ENCODE measurements at regions not wholly inside any gene's neighbourhood (a gene's known extent, or its start where the extent isn't known, plus 50 kb on each side); places are given as distances from the start of the nearest gene placed in this dataset.

DNA sequence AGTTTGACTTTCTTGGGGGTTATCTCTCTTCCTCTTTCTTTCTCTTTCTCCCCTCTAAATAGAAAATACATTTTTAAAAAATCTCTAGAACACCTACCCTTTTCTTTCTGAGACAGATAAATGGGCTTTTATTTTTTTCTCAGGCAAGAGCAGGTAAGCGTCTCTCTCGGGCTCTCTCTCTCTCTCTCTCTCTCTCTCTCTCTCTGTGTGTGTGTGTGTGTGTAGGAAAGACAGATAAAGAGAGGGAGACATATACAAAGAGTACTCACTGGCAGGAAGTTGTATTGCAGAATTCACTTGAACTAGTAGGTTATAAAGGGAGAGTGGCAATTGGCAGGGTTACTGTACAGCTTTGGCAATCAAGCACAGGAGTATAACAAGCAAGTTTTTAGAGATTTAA is 118.1 kb upstream of the LSAMP start:
- Mint-ChIP-seq H3K9me3 (no peaks in the 10 kb centered on the region), H3K4me3 (no peak overlapping the region), H3K27me3 (ENCODE audit: insufficient read depth, low read depth) (no peaks in the 10 kb centered on the region), H3K36me3 (no peaks in the 10 kb centered on the region), H3K4me1 (peaks cover 6% of the 10 kb centered on the region), H3K27ac (no peak overlapping the region)
- Histone ChIP-seq H3K4me3 (no peak overlapping the region), H3K4me1 (peaks cover 5% of the 10 kb centered on the region), H3K4me2 (no peak overlapping the region), H2AFZ (replicated peaks) (no peak overlapping the region), H3K27me3 (no peaks in the 10 kb centered on the region), H3F3A (ENCODE audit: low read depth) (no peaks in the 10 kb centered on the region), H3K27ac (no peak overlapping the region), H3K9me3 (ENCODE audit: low read depth) (no peaks in the 10 kb centered on the region), H3K79me2 (ENCODE audit: low read depth) (no peaks in the 10 kb centered on the region), H3K9ac (no peak overlapping the region), H3K36me3 (no peaks in the 10 kb centered on the region), H4K20me1 (ENCODE audit: low read depth) (no peaks in the 10 kb centered on the region)
- no peak for TF ChIP-seq EZH2phosphoT487 (IDR thresholded peaks at IDR 0.05)
- no peak for TF ChIP-seq EZH2 (IDR thresholded peaks at IDR 0.05)
- TF ChIP-seq, protein P1, sequence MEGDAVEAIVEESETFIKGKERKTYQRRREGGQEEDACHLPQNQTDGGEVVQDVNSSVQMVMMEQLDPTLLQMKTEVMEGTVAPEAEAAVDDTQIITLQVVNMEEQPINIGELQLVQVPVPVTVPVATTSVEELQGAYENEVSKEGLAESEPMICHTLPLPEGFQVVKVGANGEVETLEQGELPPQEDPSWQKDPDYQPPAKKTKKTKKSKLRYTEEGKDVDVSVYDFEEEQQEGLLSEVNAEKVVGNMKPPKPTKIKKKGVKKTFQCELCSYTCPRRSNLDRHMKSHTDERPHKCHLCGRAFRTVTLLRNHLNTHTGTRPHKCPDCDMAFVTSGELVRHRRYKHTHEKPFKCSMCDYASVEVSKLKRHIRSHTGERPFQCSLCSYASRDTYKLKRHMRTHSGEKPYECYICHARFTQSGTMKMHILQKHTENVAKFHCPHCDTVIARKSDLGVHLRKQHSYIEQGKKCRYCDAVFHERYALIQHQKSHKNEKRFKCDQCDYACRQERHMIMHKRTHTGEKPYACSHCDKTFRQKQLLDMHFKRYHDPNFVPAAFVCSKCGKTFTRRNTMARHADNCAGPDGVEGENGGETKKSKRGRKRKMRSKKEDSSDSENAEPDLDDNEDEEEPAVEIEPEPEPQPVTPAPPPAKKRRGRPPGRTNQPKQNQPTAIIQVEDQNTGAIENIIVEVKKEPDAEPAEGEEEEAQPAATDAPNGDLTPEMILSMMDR (IDR thresholded peaks at IDR 0.05): no peak
- DNase-seq (ENCODE audit: low spot score): no peak

DNA sequence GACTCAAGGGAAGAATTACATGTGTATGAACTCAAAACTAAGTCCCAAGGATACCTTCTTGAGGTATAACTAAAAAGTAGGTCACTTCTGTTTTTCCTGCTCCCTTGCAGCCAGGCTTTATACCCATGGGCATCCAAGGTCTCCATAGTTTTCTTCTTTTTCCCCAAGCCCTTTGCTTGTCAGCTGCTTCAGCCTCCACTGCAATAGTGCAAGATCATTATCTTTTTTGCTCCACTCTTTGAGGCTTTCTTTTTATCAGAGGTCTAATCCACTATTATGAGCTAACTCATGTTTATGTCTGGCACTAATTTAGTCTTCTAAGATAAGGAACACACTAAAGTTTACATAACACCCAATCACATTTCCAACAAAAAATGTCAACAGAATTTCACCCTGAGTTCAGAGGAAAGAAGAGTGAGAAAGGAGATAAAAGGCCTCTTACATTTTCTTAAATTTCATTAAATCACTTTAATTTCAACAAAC is 121.2 kb upstream of the LSAMP start:
- no peak for DNase-seq (ENCODE audit: low spot score)
- H3K4me2 ChIP-seq: no peak overlapping the region
- TF ChIP-seq EZH2 (IDR thresholded peaks at IDR 0.05): no peak
- TF ChIP-seq, protein P1 (IDR thresholded peaks at IDR 0.05): no peak
- TF ChIP-seq EZH2phosphoT487 (IDR thresholded peaks at IDR 0.05): no peak
- H3K27me3 Mint-ChIP-seq (ENCODE audit: insufficient read depth, low read depth): no peaks in the 10 kb centered on the region
- no peak overlapping the region for H2AFZ ChIP-seq (replicated peaks)
- no peak overlapping the region for H3K27ac ChIP-seq
- H3F3A ChIP-seq (ENCODE audit: low read depth): no peaks in the 10 kb centered on the region
- no peak overlapping the region for H3K9ac ChIP-seq
- no peaks in the 10 kb centered on the region for H3K9me3 ChIP-seq (ENCODE audit: low read depth)
- peaks cover 5% of the 10 kb centered on the region for H3K4me1 ChIP-seq
- H3K79me2 ChIP-seq (ENCODE audit: low read depth): no peaks in the 10 kb centered on the region
- no peaks in the 10 kb centered on the region for H3K9me3 Mint-ChIP-seq
- H3K36me3 Mint-ChIP-seq: no peaks in the 10 kb centered on the region
- H3K36me3 ChIP-seq: no peaks in the 10 kb centered on the region
- no peak overlapping the region for H3K27ac Mint-ChIP-seq
- no peak overlapping the region for H3K4me3 Mint-ChIP-seq
- peaks cover 6% of the 10 kb centered on the region for H3K4me1 Mint-ChIP-seq
- H4K20me1 ChIP-seq (ENCODE audit: low read depth): no peaks in the 10 kb centered on the region
- no peak overlapping the region for H3K4me3 ChIP-seq
- no peaks in the 10 kb centered on the region for H3K27me3 ChIP-seq

DNA sequence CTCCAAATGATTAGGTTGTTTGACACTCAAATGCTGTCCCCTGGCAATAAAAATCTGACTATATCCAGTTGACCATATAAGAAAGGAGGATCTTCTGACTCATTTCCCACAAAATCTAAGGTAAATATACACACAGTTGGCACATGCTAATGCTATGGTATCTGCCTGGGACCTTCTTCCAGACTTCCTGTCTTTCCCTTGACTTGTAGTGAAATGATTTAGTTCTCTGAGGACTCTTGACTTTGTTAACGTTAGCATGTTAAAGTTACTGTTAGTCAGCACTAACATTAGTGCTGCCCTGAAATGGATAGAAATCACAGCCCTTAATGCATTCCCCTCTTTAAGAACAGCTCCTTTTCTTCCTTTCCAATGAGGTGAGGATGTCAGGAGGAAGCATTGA is 124.3 kb upstream of the LSAMP start:
- TF ChIP-seq, protein P1 (IDR thresholded peaks at IDR 0.05): no peak
- TF ChIP-seq EZH2 (IDR thresholded peaks at IDR 0.05): no peak
- no peak for TF ChIP-seq EZH2phosphoT487 (IDR thresholded peaks at IDR 0.05)
- Mint-ChIP-seq H3K36me3 (no peaks in the 10 kb centered on the region), H3K27me3 (ENCODE audit: insufficient read depth, low read depth) (no peaks in the 10 kb centered on the region), H3K4me3 (no peak overlapping the region), H3K4me1 (peaks cover 6% of the 10 kb centered on the region), H3K27ac (no peak overlapping the region), H3K9me3 (no peaks in the 10 kb centered on the region)
- Histone ChIP-seq H3K9ac (no peak overlapping the region), H3K9me3 (ENCODE audit: low read depth) (no peaks in the 10 kb centered on the region), H3F3A (ENCODE audit: low read depth) (no peaks in the 10 kb centered on the region), H3K36me3 (no peaks in the 10 kb centered on the region), H3K79me2 (ENCODE audit: low read depth) (no peaks in the 10 kb centered on the region), H3K27me3 (no peaks in the 10 kb centered on the region), H2AFZ (replicated peaks) (no peak overlapping the region), H3K4me2 (no peak overlapping the region), H3K4me1 (peaks cover 5% of the 10 kb centered on the region), H4K20me1 (ENCODE audit: low read depth) (no peaks in the 10 kb centered on the region), H3K27ac (no peak overlapping the region), H3K4me3 (no peak overlapping the region)
- no peak for DNase-seq (ENCODE audit: low spot score)
